IMR-90 (cell line): ENCODE measurements at regions not wholly inside any gene's neighbourhood (a gene's known extent, or its start where the extent isn't known, plus 50 kb on each side); places are given as distances from the start of the nearest gene placed in this dataset.
"Not testable (repeated sequence)": the region's sequence is repeated elsewhere in the genome, so short reads cannot be mapped to it uniquely, and the experiment has no call there.

Experiments used
- ATAC-seq: fragments of 200-7000 bp; cut with Tn5 transposase; 2 replicates; pipeline ENCODE4 v1.9.1; 2020; ENCODE audit warnings: low read depth, mild to moderate bottlenecking, moderate library complexity
- BruUV-seq: library from RNA; stranded (reverse); fragments of 400-500 nt; replicated peaks from 2 replicates; lab custom pipeline; 2021; lab: Mats Ljungman, UMichigan
- CTCF ChIA-PET: fragments of 300-600 bp; formaldehyde crosslinking; extraction: SDS; loops from one replicate; lab custom pipeline; 2021; ENCODE audit warnings: antibody characterized with exemption; lab: Yijun Ruan, JAX
- POLR2A ChIA-PET: fragments of 300-600 bp; sonication (Branson Sonifier 250); formaldehyde crosslinking; loops from one replicate; lab custom pipeline; 2022; ENCODE audit warnings: antibody characterized with exemption; ENCODE audit not compliant: unreplicated experiment; lab: Charles Lee
- DNase-seq: peaks from one replicate; pipeline ENCODE4 v3.0.0; 2013
- H2AFZ ChIP-seq: replicated peaks from 2 replicates; pipeline ENCODE3; 2013; ENCODE audit warnings: low read length, mild to moderate bottlenecking; ENCODE audit not compliant: poor library complexity
- H2AK5ac ChIP-seq: 2 replicates; pipeline ENCODE4 v1.6.1; 2013; ENCODE audit warnings: low read depth, low read length, inconsistent platforms
- H2AK9ac ChIP-seq: replicated peaks from 2 replicates; pipeline ENCODE3; 2013; ENCODE audit warnings: mild to moderate bottlenecking, low read depth, low read length, moderate library complexity; ENCODE audit not compliant: poor library complexity
- H2BK120ac ChIP-seq: 2 replicates; pipeline ENCODE4 v1.6.1; 2013; ENCODE audit warnings: low read depth, low read length, inconsistent platforms
- H2BK15ac ChIP-seq: 3 replicates; pipeline ENCODE4 v1.6.1; 2013; ENCODE audit warnings: low read depth, low read length, inconsistent platforms
- H2BK20ac ChIP-seq: 2 replicates; pipeline ENCODE4 v1.6.1; 2013; ENCODE audit warnings: low read depth, mild to moderate bottlenecking, inconsistent platforms, low read length, moderate library complexity
- H2BK5ac ChIP-seq: 2 replicates; pipeline ENCODE4 v1.6.1; 2013; ENCODE audit warnings: mild to moderate bottlenecking, low read depth, low read length, inconsistent platforms; ENCODE audit not compliant: poor library complexity, severe bottlenecking
- H3K14ac ChIP-seq: replicated peaks from 2 replicates; pipeline ENCODE4 v1.6.1; 2013; ENCODE audit warnings: low read depth, low read length, inconsistent platforms
- H3K18ac ChIP-seq: 2 replicates; pipeline ENCODE4 v1.6.1; 2013; ENCODE audit warnings: low read depth, low read length, control low read depth
- H3K23ac ChIP-seq: 2 replicates; pipeline ENCODE4 v1.6.1; 2013; ENCODE audit warnings: low read depth, low read length, inconsistent platforms
- H3K27ac ChIP-seq: 2 replicates; pipeline ENCODE4 v1.5.1; 2013; ENCODE audit warnings: mild to moderate bottlenecking, control low read depth, low read length; ENCODE audit not compliant: insufficient read depth
- H3K27me3 ChIP-seq: 2 replicates; pipeline ENCODE4 v1.6.1; 2013; ENCODE audit warnings: low read length; ENCODE audit not compliant: control insufficient read depth, insufficient read depth
- H3K36me3 ChIP-seq: 2 replicates; pipeline ENCODE4 v1.6.1; 2013; ENCODE audit warnings: low read length, mixed read lengths; ENCODE audit not compliant: control insufficient read depth, insufficient read depth
- H3K4ac ChIP-seq: 2 replicates; pipeline ENCODE4 v1.6.1; 2013; ENCODE audit warnings: low read depth, low read length, inconsistent platforms
- H3K4me1 ChIP-seq: 2 replicates; pipeline ENCODE4 v1.6.1; 2013; ENCODE audit warnings: low read length, mixed read lengths; ENCODE audit not compliant: control insufficient read depth, insufficient read depth
- H3K4me2 ChIP-seq: 2 replicates; pipeline ENCODE4 v1.6.1; 2013; ENCODE audit warnings: low read depth, mild to moderate bottlenecking, control low read depth, low read length, moderate library complexity
- H3K4me3 ChIP-seq: 2 replicates; pipeline ENCODE4 v1.5.1; 2013; ENCODE audit warnings: low read depth, mild to moderate bottlenecking, control low read depth, low read length, moderate library complexity; ENCODE audit not compliant: insufficient read depth
- H3K56ac ChIP-seq: 2 replicates; pipeline ENCODE4 v1.6.1; 2013; ENCODE audit warnings: low read length, inconsistent platforms; ENCODE audit not compliant: insufficient read depth; ENCODE audit errors: extremely low read depth
- H3K79me1 ChIP-seq, 2 experiments: 2 replicates each; pipeline ENCODE4 v1.6.1; 2013; ENCODE audit warnings: low read length in 2 of 2, inconsistent platforms in 1 of 2, low read depth in 1 of 2
- H3K9ac ChIP-seq: 2 replicates; pipeline ENCODE4 v1.6.1; 2013; ENCODE audit warnings: low read depth, low read length, control low read depth
- H3K9me1 ChIP-seq: 2 replicates; pipeline ENCODE4 v1.6.1; 2013; ENCODE audit warnings: low read length, inconsistent platforms; ENCODE audit not compliant: insufficient read depth
- H3K9me3 ChIP-seq: 2 replicates; pipeline ENCODE4 v1.6.1; 2013; ENCODE audit warnings: low read length; ENCODE audit not compliant: control insufficient read depth, insufficient read depth
- H4K20me1 ChIP-seq: 2 replicates; pipeline ENCODE4 v1.6.1; 2013; ENCODE audit warnings: low read length, inconsistent platforms; ENCODE audit not compliant: insufficient read depth
- H4K5ac ChIP-seq: 2 replicates; pipeline ENCODE4 v1.6.1; 2013; ENCODE audit warnings: mild to moderate bottlenecking, low read depth, low read length, control low read depth
- H4K8ac ChIP-seq, 2 experiments: 2 replicates each; pipeline ENCODE4 v1.6.1; 2013; ENCODE audit warnings: low read depth in 2 of 2, low read length in 2 of 2, control low read depth in 1 of 2, inconsistent platforms in 1 of 2
- H4K91ac ChIP-seq: 2 replicates; pipeline ENCODE4 v1.6.1; 2013; ENCODE audit warnings: low read depth, low read length, inconsistent platforms; ENCODE audit not compliant: insufficient read depth
- WGBS, 2 experiments: methylation state at CpG; one replicate each; pipeline versions ENCODE4 v1.1.5 to v1.1.7; 2013; ENCODE audit warnings: missing lambda C conversion rate in 2 of 2; ENCODE audit not compliant: insufficient read length in 1 of 2; ENCODE audit errors: extremely low coverage in 2 of 2; 5-methylcytosine and 5-hydroxymethylcytosine counted together
- dilution Hi-C: fragments of 300-500 bp; cut with HindIII; formaldehyde crosslinking; loops from one replicate; pipeline ENCODE4 v1.14.3; 2018; ENCODE audit warnings: low sequenced_read_pairs; ENCODE audit not compliant: unreplicated experiment
- in situ Hi-C: fragments of 300-500 bp; cut with MboI; formaldehyde crosslinking; loops from 3 replicates; pipeline ENCODE4 v1.14.3; 2019; ENCODE audit warnings: low sequenced_read_pairs, inconsistent platforms, mixed read lengths
- intact Hi-C: fragments of 100-400 bp; cut with micrococcal nuclease; formaldehyde crosslinking; loops from 2 replicates; pipeline ENCODE4 v1.10.0; 2022

DNA sequence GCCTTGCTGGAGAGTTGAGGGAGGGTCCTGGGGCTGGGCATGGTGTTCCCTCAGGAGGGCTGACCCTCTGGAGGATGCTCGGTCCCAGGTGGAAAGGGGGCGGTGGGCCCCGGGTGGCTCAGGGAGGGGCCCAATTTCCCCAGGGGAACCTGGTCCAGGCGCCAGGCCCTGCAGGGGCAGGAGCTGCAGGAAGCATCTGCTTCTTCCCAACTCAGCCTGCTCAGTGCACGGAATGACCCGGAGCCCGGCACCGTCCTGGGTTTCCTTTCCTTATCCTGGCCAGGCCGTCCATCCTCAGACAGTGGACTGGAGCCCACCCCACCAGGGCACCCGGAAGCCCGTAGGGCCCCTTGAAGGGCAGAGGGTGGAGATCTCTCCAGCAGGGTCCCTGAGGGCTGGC lies 235.9 kb downstream of the TMEM121 start:
- H3K4ac ChIP-seq, ATAC-seq, H4K20me1 ChIP-seq, H3K9ac ChIP-seq, H2AK5ac ChIP-seq, H3K14ac ChIP-seq, H3K36me3 ChIP-seq, H3K27me3 ChIP-seq, H3K9me1 ChIP-seq, H3K56ac ChIP-seq, DNase-seq, dilution Hi-C loops, H2BK20ac ChIP-seq, H3K23ac ChIP-seq, H3K18ac ChIP-seq, H4K8ac ChIP-seq, H3K4me1 ChIP-seq, H2AFZ ChIP-seq, H4K5ac ChIP-seq, H2BK5ac ChIP-seq, CTCF ChIA-PET, H3K27ac ChIP-seq, H3K4me2 ChIP-seq, in situ Hi-C loops, H2BK120ac ChIP-seq, H2BK15ac ChIP-seq, H4K91ac ChIP-seq, H3K4me3 ChIP-seq, POLR2A ChIA-PET, H3K79me1 ChIP-seq, intact Hi-C loops, BruUV-seq, H2AK9ac ChIP-seq: not testable (repeated sequence)
- peaks cover 23% of the 10 kb centered on the region for H3K9me3 ChIP-seq
- no CpG with 5 or more reads among the region's 11 CpGs for WGBS, 2 experiments

DNA sequence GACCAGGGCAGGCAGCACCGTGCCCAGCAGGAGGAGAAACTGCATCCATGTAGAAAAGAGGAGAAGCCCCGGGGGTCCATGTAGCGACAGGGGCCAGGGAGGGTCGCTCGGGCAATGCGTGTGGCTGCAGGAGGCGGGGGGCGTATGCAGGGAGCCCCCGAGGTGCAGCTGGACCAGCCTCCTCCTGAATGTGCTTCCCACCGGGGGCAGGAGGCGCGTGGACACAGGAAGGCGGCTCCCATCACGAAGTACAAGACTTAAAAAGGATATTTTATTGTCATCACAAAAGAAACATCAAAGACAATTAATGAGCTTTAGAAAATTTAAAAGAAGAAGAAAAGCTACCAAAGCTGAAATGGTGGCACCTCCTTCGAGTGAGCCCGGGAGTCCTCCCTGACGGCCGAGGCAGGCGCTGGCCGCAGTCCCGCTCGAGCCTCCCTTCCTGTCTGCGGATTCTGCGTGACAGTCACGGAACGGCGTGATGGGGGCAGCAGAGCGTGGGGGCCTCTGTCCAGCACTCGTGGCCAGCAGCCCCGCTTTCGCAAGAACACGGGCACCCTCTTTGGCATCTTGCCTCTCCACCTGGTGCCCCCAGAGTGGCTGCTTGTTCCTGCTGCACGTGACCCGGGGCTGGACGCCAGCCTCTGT lies 238.0 kb downstream of the TMEM121 start:
- H4K20me1 ChIP-seq, H3K9me1 ChIP-seq, BruUV-seq, H2BK15ac ChIP-seq, H3K18ac ChIP-seq, in situ Hi-C loops, H3K79me1 ChIP-seq, H3K9ac ChIP-seq, H3K36me3 ChIP-seq, H3K27ac ChIP-seq, H3K56ac ChIP-seq, H2BK5ac ChIP-seq, H2AK5ac ChIP-seq, H3K27me3 ChIP-seq, dilution Hi-C loops, H3K4me2 ChIP-seq, CTCF ChIA-PET, H3K4me3 ChIP-seq, DNase-seq, H3K14ac ChIP-seq, H2AFZ ChIP-seq, H3K4ac ChIP-seq, ATAC-seq, H2AK9ac ChIP-seq, intact Hi-C loops, POLR2A ChIA-PET, H4K8ac ChIP-seq, H2BK120ac ChIP-seq, H3K4me1 ChIP-seq, H4K91ac ChIP-seq, H4K5ac ChIP-seq, H3K23ac ChIP-seq, H2BK20ac ChIP-seq: not testable (repeated sequence)
- peaks cover 25% of the 10 kb centered on the region for H3K9me3 ChIP-seq
- WGBS, 2 experiments, result 60% methylated on average over 6 of the region's 35 CpGs; no CpG with 5 or more reads in 1 of the 2 experiments
